Activated T-helper 9 cell treated with anti-CD3 and anti-CD28 coated beads, Interleukin-2, amount 50 U/mL, for 16 hours (primary cell): ENCODE measurements at regions not wholly inside any gene's neighbourhood (a gene's known extent, or its start where the extent isn't known, plus 50 kb on each side); places are given as distances from the start of the nearest gene placed in this dataset.
A peak's percentile ranks its signal among the peaks of the same experiment; 100 is the strongest.
"Not testable (repeated sequence)": the region's sequence is repeated elsewhere in the genome, so short reads cannot be mapped to it uniquely, and the experiment has no call there.

Experiments used
- DNase-seq: peaks from one replicate; pipeline ENCODE4 v3.0.0-alpha.2; 2020; ENCODE audit warnings: low read depth

GRCh38 chr13:48844676-48845075, 131.0 kb upstream of the FNDC3A start:
- DNase-seq: no peak

DNA sequence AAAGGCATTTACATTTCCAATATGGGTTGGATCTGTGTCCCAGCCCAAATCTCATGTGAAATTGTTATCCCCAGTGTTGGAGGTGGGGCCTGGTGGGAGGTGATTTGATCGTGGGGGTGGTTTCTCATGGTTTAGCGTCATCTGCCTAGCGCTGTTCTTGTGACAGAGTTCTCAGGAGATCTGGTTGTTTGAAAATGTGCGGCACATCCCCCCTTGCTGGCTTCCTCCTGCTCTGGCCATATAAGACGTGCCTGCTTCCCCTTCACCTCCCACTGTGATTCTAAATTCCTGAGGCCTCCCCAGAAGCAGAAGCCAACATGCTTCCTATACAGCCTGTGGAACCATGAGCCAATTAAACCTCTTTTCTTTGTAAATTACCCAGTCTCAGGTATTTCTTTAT, 126.2 kb upstream of the FNDC3A start:
- DNase-seq: no peak

GRCh38 chr13:48851707-48852106, 124.0 kb upstream of the FNDC3A start:
- no peak for DNase-seq

DNA sequence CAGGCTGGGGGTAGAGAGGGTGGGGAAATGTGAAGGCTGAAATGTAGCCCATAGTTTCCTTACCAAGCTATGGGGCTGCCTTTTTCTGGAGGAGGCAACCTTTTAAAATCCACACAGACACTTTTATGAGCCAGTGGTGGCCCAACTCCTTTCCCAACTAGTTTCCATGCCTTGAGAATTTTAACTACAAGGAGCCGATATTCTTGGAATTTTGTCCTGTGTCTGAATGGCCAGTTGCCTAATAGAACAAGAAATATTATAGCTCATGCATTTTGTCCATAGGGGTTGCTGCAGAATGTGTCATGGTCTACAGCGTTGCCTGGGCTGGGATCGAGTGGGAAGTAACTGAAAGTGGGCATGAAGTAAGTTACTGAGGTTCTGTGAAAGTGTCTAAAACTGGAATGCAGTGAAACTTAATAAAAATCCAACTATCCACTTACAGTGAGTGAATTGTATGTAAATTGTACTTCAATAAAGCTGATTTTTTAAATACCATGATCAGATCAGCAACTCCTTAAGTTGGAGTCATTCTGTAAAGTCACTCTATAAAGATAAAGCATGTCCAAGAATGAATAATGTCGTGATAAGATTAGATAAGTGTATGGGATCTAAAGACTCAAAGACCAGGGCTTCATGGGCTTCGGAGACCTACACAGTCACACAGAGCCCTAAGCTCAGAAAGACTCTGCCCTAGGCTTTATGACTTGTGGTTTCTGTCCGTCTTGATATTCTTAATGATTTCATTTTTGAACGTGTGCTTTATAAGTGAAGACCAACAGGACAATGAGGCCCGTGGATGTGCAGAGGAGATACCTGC, 122.6 kb upstream of the FNDC3A start:
- no peak for DNase-seq

- peak; percentile 1 for DNase-seq
Observed at GRCh38 chr13:48853728-48854102, 122.0 kb upstream of the FNDC3A start.

DNA sequence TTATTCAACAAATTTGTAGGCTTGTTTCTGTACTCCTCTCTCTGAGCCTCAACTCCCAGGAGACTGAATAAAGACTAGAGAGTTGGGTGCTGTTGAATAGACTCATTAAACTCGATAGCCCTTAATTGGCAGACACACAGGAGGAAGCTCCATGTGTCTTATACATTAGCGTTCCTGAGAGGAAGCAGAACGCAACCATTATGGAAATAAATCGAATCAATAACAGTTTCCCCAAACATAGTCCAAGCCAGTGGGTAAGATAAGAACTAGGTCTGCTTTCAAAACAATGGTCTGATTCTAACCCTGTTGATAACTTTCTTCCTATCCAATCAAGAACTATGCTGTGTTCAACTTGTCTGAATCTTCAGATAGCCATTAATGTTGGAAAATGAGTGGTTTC, 118.1 kb upstream of the FNDC3A start:
- no peak for DNase-seq

- DNase-seq: no peak
Observed at GRCh38 chr13:48858122-48858902, 117.4 kb upstream of the FNDC3A start.

- DNase-seq: no peak
Observed at GRCh38 chr13:48859272-48860105, 116.2 kb upstream of the FNDC3A start.

- no peak for DNase-seq
Observed at GRCh38 chr13:48860364-48860763, 115.3 kb upstream of the FNDC3A start.

- DNase-seq: no peak
Observed at GRCh38 chr13:48862572-48862971, 113.1 kb upstream of the FNDC3A start.

DNA sequence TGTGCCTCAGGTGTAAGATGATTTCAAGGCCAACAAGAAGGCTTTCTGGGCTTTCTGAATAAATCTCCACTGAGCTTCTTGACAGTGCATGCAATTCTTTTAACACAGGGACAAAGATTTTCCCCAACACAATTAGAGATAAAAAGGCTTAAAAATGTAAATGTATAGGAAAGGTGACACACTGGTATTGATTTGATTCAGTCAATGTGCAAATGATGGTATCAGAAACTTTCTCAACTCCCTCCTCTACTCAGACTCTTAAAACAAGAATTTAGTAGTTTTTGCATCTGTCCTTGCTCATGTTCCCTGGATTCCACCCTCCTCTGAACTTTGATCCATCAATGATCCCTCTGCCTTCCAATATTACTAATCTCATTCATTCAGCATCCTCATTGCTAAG, 111.6 kb upstream of the FNDC3A start:
- DNase-seq: no peak

- DNase-seq: no peak
Observed at GRCh38 chr13:48866249-48866648, 109.5 kb upstream of the FNDC3A start.

DNA sequence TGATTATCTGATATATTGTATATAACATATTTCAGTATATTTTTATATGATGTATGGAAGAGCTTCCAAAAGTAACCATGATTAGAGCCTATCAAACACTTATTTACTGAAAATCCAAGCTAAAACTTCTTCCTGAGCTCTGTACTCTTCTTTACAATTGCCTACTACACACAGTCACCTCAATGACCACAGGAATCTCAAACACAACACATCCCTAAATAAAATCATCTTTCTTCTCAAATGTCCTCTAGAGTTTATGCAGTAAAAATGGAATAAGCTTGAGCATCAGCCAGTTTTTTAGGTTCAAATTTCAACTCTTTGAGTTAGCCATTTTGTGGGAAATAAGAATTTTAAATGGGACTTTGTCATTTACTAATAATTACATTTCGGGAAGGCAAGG, 102.6 kb upstream of the FNDC3A start:
- no peak for DNase-seq

- DNase-seq: no peak
Observed at GRCh38 chr13:48873587-48873986, 102.1 kb upstream of the FNDC3A start.

DNA sequence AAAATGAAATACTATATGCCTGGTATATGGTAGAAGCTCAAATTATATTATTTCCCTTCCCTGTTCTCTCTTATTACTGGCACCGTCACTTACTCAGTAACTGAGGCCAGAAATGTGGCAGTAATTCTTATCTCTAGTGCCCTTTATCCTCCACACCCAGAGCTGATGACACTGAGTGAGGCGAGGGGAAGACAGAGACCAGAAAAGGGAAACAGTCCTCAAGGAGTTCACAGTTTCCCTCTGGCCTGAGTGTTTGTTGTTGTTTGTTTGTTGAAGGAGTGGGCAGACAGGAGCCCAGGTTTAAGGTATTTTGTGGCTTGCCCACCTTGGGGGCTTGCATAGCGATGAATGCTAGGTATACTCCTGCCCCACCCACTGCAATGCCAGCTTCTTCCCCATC, 101.5 kb upstream of the FNDC3A start:
- no peak for DNase-seq

- no peak for DNase-seq
Observed at GRCh38 chr13:48875047-48875446, 100.7 kb upstream of the FNDC3A start.

DNA sequence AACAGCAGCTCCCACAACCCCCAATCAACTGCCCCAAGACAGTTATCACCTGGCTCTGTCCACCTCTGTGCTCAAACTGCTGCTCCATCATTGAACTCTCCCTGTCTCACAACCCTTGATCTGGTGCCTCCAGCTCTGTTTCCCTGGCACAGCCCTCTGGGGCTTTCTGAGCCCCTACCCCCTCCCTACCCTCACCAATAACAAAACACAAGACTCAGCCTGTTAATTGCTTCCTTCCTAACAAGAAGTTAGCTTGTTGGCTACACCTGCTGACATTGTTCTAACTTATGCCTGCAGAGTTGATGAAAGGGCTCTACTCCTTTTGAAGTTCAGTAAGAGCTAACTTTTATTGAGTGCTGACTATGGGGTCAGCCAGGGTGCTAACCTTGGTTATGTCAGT, 99.4 kb upstream of the FNDC3A start:
- DNase-seq: no peak

DNA sequence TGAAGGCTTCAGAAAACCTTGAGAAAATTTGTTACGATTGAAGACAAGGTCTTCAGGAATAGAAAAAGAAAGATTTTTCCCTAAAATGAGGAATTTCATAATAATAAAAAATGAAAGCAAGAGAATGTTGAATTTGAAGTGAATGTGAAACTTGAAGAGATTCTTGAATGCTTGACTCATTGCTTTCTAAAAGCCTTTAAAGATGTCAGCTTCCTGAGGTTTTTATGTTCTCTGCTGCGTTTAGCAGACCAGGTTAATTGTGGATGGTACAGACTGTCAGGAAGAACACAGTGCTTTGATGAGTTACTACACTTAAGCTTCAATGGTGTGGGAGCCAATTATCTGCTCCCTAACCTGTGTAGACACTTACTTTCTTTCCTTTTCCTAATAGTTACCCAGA, 96.3 kb upstream of the FNDC3A start:
- DNase-seq: no peak

DNA sequence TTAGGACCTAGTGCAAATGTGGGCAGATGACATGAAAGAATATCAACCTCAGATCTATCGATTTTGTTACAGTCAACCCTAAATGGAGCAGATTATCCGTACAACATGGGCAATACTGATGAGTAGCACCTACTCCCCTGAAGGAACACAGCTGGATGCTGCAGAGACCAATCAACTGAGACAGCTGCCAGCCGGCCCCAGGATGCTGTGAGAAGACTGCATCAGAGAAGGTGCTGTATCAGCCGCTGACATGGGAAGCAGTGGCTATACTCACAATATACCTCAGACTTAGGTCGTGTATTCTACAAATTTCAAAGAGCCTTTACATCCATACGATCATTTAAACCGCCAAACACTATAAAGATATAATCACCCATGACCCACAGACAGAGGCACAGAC, 95.9 kb upstream of the FNDC3A start:
- DNase-seq: no peak

- not testable (repeated sequence) for DNase-seq
Observed at GRCh38 chr13:48883786-48884185, 91.9 kb upstream of the FNDC3A start.

DNA sequence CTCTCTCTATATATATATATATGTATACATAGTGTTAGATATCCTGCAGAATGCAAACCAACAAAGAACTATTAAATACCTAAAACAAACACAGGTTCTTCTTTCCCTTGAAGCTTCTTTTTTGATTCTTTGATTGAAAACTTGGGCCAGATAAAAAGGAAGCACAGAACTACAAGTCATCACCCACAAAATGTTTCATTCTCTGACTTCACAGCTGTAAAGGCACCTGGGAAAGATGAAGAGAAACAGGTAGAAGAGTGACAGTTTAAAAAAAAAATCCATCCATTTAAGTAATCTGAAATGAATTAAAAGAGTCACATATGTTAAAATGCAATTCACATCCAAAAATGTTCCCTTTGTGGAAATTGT, 90.7 kb upstream of the FNDC3A start:
- no peak for DNase-seq

DNA sequence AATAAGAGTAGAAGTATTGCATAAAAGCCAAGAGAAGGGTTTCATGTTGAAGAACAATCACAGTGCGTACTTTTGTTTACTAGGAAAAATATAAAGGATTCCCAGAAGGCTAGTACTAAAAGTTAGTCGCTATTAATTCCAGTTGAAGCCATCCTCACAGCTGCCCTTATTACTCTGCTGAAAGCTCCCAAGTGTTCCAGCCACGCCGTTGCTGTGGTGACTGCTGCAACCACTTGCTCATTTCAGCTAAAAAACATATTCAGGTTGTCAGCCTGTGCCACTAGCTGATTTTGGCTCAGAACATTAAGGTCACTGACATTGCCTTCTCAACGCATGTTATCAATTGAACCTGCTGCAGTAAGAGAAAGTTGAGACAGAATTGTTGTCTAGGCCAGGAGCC, 87.1 kb upstream of the FNDC3A start:
- DNase-seq: no peak

GRCh38 chr13:48890391-48890790, 85.3 kb upstream of the FNDC3A start:
- DNase-seq: no peak
